ENCODE measurements at regions not wholly inside any gene's neighbourhood (a gene's known extent, or its start where the extent isn't known, plus 50 kb on each side); places are given as distances from the start of the nearest gene placed in this dataset.

DNA sequence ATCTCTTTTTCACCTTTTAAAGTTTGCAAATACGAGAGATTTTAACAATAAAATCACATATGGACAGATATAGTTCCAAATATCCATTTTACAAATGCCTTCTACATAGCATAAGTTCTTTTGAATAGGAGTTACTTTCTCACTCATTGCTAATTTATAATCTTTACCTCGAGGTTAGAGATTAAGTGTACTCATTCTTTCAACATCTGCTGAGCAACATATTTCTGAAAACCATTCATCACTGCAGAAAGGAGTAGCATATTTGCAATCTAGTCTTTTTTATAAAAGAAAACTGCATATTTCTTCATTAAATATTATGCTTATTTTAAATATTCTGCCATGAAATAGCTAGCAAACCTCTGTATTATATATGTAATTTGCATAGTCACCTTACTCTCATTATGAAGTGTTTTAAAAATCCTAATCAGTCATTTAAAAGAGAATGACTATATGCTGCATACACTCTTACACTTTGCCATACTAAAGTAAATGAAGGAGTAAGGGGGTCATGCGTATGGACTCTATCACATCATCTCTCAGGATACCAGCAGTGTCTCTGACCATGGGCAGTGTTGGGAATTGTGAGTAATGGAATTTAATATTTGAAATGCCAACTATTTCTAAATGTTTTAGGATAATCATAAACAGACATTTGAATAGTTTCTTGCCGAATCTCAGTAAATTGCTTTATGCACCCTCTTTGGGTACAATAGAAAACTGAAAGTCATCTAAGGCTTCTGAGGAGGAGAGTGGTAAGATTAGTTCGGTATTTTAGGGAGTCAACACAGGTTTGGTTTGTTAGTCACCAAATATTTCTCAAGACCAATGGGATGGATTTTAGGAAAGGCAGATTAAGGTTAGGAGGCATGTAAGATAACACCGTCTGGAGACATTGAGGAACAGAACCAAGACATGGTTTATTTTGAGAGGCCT is 524.8 kb upstream of the ATP2B1 start:
- Histone ChIP-seq H3K36me3 (ENCODE audit: insufficient read depth, low read length) (no peaks in the 10 kb centered on the region), H3K4me1 (ENCODE audit: insufficient read depth, low read length) (peaks cover 6% of the 10 kb centered on the region), H4K20me1 (ENCODE audit: insufficient read depth, low read length) (no peaks in the 10 kb centered on the region), H3K27ac (ENCODE audit: low read depth, low read length) (no peak overlapping the region), H3K4me3 (ENCODE audit: insufficient read depth, low read depth, low read length) (no peak overlapping the region), H3K4me2 (ENCODE audit: low read length) (no peak overlapping the region), H3K9ac (ENCODE audit: low read length) (no peak overlapping the region), H3K79me2 (ENCODE audit: insufficient read depth, low read length) (no peaks in the 10 kb centered on the region), H2AFZ (ENCODE audit: low read depth, low read length) (no peak overlapping the region), H3K27me3 (ENCODE audit: insufficient read depth, low read length) (no peaks in the 10 kb centered on the region), H3K9me3 (ENCODE audit: insufficient read depth, low read depth, low read length) (no peaks in the 10 kb centered on the region)
- H3K27me3 Mint-ChIP-seq (ENCODE audit: low read depth, unreplicated experiment): no peaks in the 10 kb centered on the region
- H3K36me3 Mint-ChIP-seq (ENCODE audit: low read depth, unreplicated experiment): no peaks in the 10 kb centered on the region
- TF ChIP-seq EZH2 (IDR thresholded peaks at IDR 0.05; ENCODE audit: insufficient read depth, low read length): no peak
- TF ChIP-seq, protein P1, sequence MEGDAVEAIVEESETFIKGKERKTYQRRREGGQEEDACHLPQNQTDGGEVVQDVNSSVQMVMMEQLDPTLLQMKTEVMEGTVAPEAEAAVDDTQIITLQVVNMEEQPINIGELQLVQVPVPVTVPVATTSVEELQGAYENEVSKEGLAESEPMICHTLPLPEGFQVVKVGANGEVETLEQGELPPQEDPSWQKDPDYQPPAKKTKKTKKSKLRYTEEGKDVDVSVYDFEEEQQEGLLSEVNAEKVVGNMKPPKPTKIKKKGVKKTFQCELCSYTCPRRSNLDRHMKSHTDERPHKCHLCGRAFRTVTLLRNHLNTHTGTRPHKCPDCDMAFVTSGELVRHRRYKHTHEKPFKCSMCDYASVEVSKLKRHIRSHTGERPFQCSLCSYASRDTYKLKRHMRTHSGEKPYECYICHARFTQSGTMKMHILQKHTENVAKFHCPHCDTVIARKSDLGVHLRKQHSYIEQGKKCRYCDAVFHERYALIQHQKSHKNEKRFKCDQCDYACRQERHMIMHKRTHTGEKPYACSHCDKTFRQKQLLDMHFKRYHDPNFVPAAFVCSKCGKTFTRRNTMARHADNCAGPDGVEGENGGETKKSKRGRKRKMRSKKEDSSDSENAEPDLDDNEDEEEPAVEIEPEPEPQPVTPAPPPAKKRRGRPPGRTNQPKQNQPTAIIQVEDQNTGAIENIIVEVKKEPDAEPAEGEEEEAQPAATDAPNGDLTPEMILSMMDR (IDR thresholded peaks at IDR 0.05; ENCODE audit: insufficient read depth, low read depth, low read length): no peak
- H3K4me1 Mint-ChIP-seq (ENCODE audit: low read depth, unreplicated experiment): peaks cover 29% of the 10 kb centered on the region
- peak overlapping the region; percentile 34 for H3K27ac Mint-ChIP-seq (ENCODE audit: unreplicated experiment)
- FAIRE-seq (no peak), DNase-seq (ENCODE audit: low read depth) (peak; percentile 42)
- H3K9me3 Mint-ChIP-seq (ENCODE audit: unreplicated experiment): peaks cover 5% of the 10 kb centered on the region
- no peak overlapping the region for H3K4me3 Mint-ChIP-seq (ENCODE audit: unreplicated experiment)

DNA sequence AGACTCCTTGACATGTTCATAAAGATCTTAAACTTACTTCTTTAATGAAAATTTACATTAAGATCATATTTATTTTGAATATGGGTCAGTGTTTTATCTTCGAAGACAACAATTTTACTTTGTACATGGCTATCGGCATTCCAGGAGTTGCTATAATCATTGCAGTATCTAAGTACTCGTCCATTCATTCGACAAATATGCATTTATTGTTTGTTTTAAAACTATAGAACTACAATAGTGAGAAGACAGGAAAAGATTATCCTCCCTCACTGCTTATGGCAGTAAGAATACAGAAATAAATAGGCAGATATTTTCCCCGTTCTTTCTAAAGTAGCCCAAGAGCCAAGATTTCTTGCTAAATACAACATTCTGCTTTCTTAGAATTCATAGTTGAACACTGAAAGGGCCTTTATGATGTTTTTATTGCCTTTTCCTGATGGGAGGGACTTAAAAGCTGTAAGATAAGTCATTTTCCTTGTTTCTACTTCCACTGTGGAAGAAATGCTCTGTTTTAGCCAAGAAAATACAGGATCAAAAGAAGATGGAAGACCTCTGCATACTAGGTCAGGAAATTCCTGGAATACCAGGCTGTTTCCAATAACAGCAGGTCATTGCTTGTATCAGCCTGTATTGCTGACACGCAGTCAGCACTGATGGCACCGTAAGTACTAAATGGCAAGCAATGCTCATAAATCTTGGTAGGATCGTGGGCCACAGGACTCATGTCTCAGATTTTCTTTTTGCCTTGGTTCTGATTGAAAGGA is 521.0 kb upstream of the ATP2B1 start:
- peak overlapping the region; percentile 50 for H3K4me2 ChIP-seq (ENCODE audit: low read length)
- H3K9me3 Mint-ChIP-seq (ENCODE audit: unreplicated experiment): peaks cover 2% of the 10 kb centered on the region
- DNase-seq (ENCODE audit: low read depth) (peak; percentile 15), FAIRE-seq (no peak)
- peak overlapping the region; percentile 14 for H3K9ac ChIP-seq (ENCODE audit: low read length)
- no peak overlapping the region for H3K4me3 Mint-ChIP-seq (ENCODE audit: unreplicated experiment)
- TF ChIP-seq, protein P1 (IDR thresholded peaks at IDR 0.05; ENCODE audit: insufficient read depth, low read depth, low read length): no peak
- TF ChIP-seq EZH2 (IDR thresholded peaks at IDR 0.05; ENCODE audit: insufficient read depth, low read length): no peak
- H3K4me3 ChIP-seq (ENCODE audit: insufficient read depth, low read depth, low read length): no peak overlapping the region
- H3K4me1 ChIP-seq (ENCODE audit: insufficient read depth, low read length): peaks cover 6% of the 10 kb centered on the region
- peak overlapping the region; percentile 9 for H3K27ac ChIP-seq (ENCODE audit: low read depth, low read length)
- peak overlapping the region; percentile 60 for H3K27ac Mint-ChIP-seq (ENCODE audit: unreplicated experiment)
- H3K4me1 Mint-ChIP-seq (ENCODE audit: low read depth, unreplicated experiment): peaks cover 24% of the 10 kb centered on the region
- H3K9me3 ChIP-seq (ENCODE audit: insufficient read depth, low read depth, low read length): no peaks in the 10 kb centered on the region
- H4K20me1 ChIP-seq (ENCODE audit: insufficient read depth, low read length): no peaks in the 10 kb centered on the region
- H3K36me3 Mint-ChIP-seq (ENCODE audit: low read depth, unreplicated experiment): no peaks in the 10 kb centered on the region
- peak overlapping the region; percentile 40 for H2AFZ ChIP-seq (ENCODE audit: low read depth, low read length)
- H3K27me3 Mint-ChIP-seq (ENCODE audit: low read depth, unreplicated experiment): no peaks in the 10 kb centered on the region
- H3K79me2 ChIP-seq (ENCODE audit: insufficient read depth, low read length): no peaks in the 10 kb centered on the region
- H3K27me3 ChIP-seq (ENCODE audit: insufficient read depth, low read length): no peaks in the 10 kb centered on the region
- no peaks in the 10 kb centered on the region for H3K36me3 ChIP-seq (ENCODE audit: insufficient read depth, low read length)
